Calu3 (cell line): ENCODE measurements at regions not wholly inside any gene's neighbourhood (a gene's known extent, or its start where the extent isn't known, plus 50 kb on each side); places are given as distances from the start of the nearest gene placed in this dataset.

Experiments
- BruUV-seq: library from RNA; stranded (reverse); fragments of 400-500 nt; replicated peaks from 2 replicates; lab custom pipeline; 2021; lab: Mats Ljungman, UMichigan
- CTCF ChIA-PET: fragments of 300-600 bp; sonication (Branson Sonifier 250); formaldehyde crosslinking; loops from one replicate; lab custom pipeline; 2022; ENCODE audit warnings: antibody characterized with exemption; lab: Charles Lee
- DNase-seq: peaks from one replicate; pipeline ENCODE4 v3.0.0; 2022
- H3K27ac Mint-ChIP-seq: one replicate; pipeline ENCODE4 v1.8.0; 2022; ENCODE audit warnings: mixed read lengths; ENCODE audit not compliant: unreplicated experiment
- H3K27me3 Mint-ChIP-seq: one replicate; pipeline ENCODE4 v1.8.0; 2022; ENCODE audit warnings: mixed read lengths; ENCODE audit not compliant: unreplicated experiment
- H3K36me3 Mint-ChIP-seq: one replicate; pipeline ENCODE4 v1.8.0; 2022; ENCODE audit warnings: mild to moderate bottlenecking, moderate library complexity, mixed read lengths; ENCODE audit not compliant: insufficient read depth, unreplicated experiment
- H3K4me1 Mint-ChIP-seq: one replicate; pipeline ENCODE4 v1.8.0; 2022; ENCODE audit warnings: mild to moderate bottlenecking, low read depth, mixed read lengths; ENCODE audit not compliant: unreplicated experiment
- H3K4me3 Mint-ChIP-seq: one replicate; pipeline ENCODE4 v1.8.0; 2022; ENCODE audit warnings: mild to moderate bottlenecking, low read depth, moderate library complexity, mixed read lengths; ENCODE audit not compliant: unreplicated experiment
- H3K9me3 Mint-ChIP-seq: one replicate; pipeline ENCODE4 v1.8.0; 2022; ENCODE audit warnings: low read depth, mixed read lengths; ENCODE audit not compliant: unreplicated experiment
- CTCF ChIP-seq: fragments of 200-600 bp; IDR thresholded peaks from one replicate; pipeline ENCODE4 v1.8.0; 2022; ENCODE audit warnings: antibody characterized with exemption; ENCODE audit not compliant: unreplicated experiment
- intact Hi-C: fragments of 100-400 bp; cut with micrococcal nuclease; formaldehyde crosslinking; loops from one replicate; pipeline ENCODE4 v1.10.0; 2022; ENCODE audit not compliant: unreplicated experiment

GRCh38 chr2:128435576-128436478, 117.2 kb upstream of the HS6ST1 start:
- intact Hi-C loops = no loop called here
- peaks cover 19% of the 10 kb centered on the region for H3K27me3 Mint-ChIP-seq
- BruUV-seq = no TSS peak
- no peaks in the 10 kb centered on the region for H3K4me1 Mint-ChIP-seq
- H3K36me3 Mint-ChIP-seq = peaks cover 5% of the 10 kb centered on the region
- DNase-seq = no peak
- no peak overlapping the region for H3K4me3 Mint-ChIP-seq
- no peak overlapping the region for H3K27ac Mint-ChIP-seq
- H3K9me3 Mint-ChIP-seq = no peaks in the 10 kb centered on the region
- CTCF ChIA-PET = no interaction called here
- no peak for TF ChIP-seq CTCF

DNA sequence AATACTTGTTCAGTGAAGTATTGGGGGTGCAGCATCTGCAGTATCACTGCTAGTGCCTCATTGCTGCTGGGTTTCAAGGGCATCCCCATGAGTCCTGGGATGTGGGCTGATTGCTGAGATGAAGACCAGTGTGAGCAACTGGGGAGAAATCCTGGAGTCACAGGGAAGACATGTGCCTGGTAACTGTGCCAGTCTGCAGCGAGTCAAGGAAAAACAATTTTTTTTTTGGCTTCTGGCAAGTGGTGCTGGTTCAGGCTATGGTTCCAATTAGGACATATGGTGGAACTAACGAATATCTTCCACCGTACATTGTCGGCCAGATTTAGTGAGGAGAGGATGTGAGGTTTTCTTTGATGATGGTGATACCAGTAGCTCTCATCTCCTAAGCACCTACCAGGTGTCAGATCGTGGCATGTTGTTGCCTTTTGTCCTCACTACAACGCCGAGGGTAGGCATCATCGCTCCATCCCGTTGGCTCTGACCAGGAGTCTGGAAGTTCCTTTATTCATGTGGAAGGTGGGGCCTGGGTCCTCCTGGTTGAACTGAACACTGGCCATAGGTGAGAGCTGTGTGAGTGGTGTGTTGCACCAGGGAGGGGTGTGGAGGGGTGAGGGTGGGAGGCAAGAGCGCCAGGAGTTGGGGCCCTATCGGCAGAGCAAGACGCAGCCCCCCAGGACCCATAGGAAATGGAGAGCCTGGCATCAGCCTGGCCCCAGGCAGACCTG, 118.0 kb upstream of the HS6ST1 start:
- Mint-ChIP-seq H3K27me3 (peaks cover 19% of the 10 kb centered on the region), H3K9me3 (no peaks in the 10 kb centered on the region), H3K36me3 (peaks cover 5% of the 10 kb centered on the region), H3K4me1 (no peaks in the 10 kb centered on the region), H3K27ac (no peak overlapping the region), H3K4me3 (no peak overlapping the region)
- intact Hi-C loops = no loop called here
- TF ChIP-seq CTCF = no peak
- CTCF ChIA-PET = no interaction called here
- BruUV-seq = no TSS peak
- no peak for DNase-seq

DNA sequence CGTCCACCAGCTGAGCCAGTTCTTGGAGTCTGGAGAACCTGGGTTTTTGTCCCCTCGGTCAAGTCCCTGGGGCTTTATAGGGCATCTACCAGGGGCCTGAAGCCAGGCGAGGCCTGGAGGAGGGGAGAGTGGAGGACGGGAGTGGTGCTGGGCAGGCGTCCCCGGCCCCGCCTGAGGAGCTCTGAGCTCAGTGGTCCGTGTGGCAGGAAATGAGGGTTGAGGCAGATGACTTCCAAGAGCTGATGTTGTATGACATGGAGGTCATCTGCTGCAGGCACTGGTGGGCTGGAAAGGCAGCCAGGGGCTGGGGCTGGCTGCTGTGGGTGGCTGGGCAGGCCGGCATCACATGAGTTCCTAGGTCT, 118.5 kb upstream of the HS6ST1 start:
- no TSS peak for BruUV-seq
- H3K9me3 Mint-ChIP-seq = no peaks in the 10 kb centered on the region
- intact Hi-C loops = no loop called here
- peaks cover 19% of the 10 kb centered on the region for H3K27me3 Mint-ChIP-seq
- H3K27ac Mint-ChIP-seq = no peak overlapping the region
- H3K4me1 Mint-ChIP-seq = no peaks in the 10 kb centered on the region
- TF ChIP-seq CTCF = no peak
- H3K4me3 Mint-ChIP-seq = no peak overlapping the region
- CTCF ChIA-PET = no interaction called here
- peaks cover 5% of the 10 kb centered on the region for H3K36me3 Mint-ChIP-seq
- DNase-seq = no peak

DNA sequence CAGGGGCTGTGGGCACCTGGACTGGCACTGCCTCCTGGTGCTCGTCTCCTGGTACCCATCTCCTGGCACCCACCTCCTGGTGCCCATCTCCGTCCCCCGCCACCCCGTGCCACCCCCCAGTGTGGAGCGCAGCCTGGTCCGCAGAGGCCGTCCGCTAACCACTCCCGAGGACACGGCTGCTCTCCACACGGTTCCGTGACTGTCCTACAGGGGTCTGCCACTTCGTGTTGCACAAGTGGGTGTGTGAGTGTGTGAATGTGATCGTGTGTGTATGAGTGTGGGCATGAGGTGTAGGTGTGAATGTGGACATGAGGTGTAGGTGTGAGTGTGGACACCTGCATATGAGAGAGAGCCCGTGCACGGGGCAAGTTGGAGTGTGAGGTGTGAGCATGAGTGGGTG, 119.4 kb upstream of the HS6ST1 start:
- intact Hi-C loops = no loop called here
- peaks cover 5% of the 10 kb centered on the region for H3K36me3 Mint-ChIP-seq
- H3K27me3 Mint-ChIP-seq = peaks cover 19% of the 10 kb centered on the region
- DNase-seq = no peak
- BruUV-seq = no TSS peak
- H3K27ac Mint-ChIP-seq = no peak overlapping the region
- H3K9me3 Mint-ChIP-seq = no peaks in the 10 kb centered on the region
- no peak overlapping the region for H3K4me3 Mint-ChIP-seq
- no peaks in the 10 kb centered on the region for H3K4me1 Mint-ChIP-seq
- CTCF ChIA-PET = no interaction called here
- no peak for TF ChIP-seq CTCF
